Endometrium (tissue), 2 donors: ENCODE measurements at regions not wholly inside any gene's neighbourhood (a gene's known extent, or its start where the extent isn't known, plus 50 kb on each side); places are given as distances from the start of the nearest gene placed in this dataset.
"Not testable (repeated sequence)": the region's sequence is repeated elsewhere in the genome, so short reads cannot be mapped to it uniquely, and the experiment has no call there.

Source experiments
- FAIRE-seq: peaks from 2 replicates; lab custom pipeline; 2012; peaks lifted over from hg19 to GRCh38; lab: Jason Lieb, UNC
- donor health status: control.
- donor health status: control.

- FAIRE-seq: no peak
These were observed 637.9 kb downstream of the NXPH1 start for GRCh38 chr7:9071160-9071762.

- not testable (repeated sequence) for FAIRE-seq
These were observed 642.4 kb downstream of the NXPH1 start for GRCh38 chr7:9075774-9076173.

- FAIRE-seq: no peak
These were observed 648.8 kb downstream of the NXPH1 start for GRCh38 chr7:9082203-9082602.

DNA sequence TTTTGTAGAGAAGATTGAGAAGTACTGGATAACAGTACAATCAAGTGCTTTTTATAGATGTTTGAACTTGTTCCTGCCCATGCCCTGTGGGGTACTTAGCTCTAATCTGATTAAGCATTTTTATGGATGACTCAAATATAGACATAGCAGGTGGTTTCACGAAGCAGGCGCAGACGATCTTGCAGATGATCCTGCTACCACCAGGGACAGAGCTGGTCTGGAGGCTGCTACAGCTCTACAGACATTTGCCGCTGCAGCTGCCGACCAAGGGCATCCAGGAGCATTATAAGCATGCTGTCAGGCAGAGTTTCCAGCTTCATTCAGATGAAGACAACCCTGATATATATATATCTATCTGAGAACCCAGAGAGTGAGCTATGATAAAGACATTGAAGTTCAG, 650.4 kb downstream of the NXPH1 start:
- FAIRE-seq: no peak

DNA sequence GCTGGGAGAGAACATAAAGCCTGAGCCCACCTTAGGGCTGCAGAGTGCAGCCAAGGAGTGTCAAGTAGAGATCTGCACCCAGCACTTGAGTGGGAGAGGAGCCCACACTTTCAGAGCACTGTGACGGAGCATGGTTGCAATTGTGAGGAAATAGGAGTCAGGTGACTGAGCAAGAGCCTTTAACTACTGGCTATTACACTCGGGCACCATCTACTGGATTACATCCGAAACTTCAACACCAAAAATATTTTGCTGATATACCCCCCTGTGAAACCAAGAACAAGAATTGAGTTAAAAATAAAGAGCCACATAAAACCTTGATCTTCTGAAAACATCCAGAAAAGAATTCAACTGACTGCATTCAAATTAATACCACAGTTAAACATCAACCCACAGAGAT, 657.9 kb downstream of the NXPH1 start:
- FAIRE-seq: no peak

DNA sequence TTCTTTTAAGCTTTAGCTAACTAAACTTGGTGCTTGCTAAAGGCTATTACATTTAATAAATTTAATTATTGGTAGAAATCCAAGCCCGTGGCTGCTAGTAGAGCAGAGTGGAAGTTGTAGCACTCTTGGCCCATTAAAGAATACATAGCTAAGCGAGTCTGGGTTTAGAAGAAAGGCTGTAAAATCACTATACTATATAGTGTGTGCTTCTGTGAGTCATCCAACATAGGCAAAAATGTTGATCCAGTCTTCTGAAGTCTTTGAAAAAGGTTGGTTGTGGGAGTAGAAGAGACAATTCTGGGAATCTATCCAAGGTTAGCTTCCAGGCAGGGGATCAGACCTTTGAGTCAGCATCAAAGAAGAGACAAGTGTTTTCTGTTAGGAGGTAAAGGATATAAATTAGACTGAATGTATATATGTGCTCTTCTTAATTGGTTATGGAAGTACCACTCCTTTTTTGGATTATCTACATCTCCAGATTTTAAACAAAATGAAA, 664.2 kb downstream of the NXPH1 start:
- no peak for FAIRE-seq

- FAIRE-seq: no peak
These were observed 666.9 kb downstream of the NXPH1 start for GRCh38 chr7:9100289-9100688.

GRCh38 chr7:9102846-9103245, 669.4 kb downstream of the NXPH1 start:
- FAIRE-seq: no peak

DNA sequence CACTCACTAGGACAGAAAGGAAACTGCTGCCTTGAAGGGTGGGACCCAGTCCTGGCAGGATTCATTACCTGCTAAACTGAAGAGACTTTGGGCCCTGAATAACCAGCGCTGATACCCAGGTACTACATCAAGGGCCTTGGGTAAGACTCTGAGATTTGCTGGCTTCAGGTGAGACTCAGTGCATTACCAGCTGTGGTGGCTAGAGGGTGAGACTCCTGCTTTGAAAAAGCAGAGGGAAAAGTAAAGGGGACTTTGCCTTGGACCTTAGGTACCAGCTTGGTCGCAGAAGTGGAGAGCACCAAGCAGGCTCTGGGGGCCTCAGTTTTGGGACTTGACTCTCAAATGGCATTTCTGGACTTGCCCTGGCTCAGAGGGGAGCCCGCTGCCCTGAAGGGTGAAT, 673.3 kb downstream of the NXPH1 start:
- FAIRE-seq: no peak

GRCh38 chr7:9120331-9120730, 686.9 kb downstream of the NXPH1 start:
- FAIRE-seq: no peak

DNA sequence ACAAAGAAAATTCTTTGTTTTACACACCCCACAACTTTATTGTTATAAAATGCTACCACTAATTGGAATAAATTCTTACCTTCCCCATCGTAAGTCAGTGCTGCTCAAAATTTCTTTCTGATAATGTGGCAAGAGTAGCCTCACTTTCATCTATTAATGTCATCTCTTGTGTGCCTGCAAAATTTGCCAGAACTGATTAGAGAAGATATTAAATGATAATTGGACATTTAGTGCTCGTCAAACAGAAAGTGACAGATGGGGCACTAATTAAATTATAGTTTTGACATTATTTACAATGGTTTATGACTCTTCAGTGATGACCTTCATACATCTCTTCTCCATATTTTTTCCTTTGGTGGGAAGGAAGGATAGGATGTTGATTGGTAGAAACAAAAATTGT, 690.9 kb downstream of the NXPH1 start:
- FAIRE-seq: no peak

- no peak for FAIRE-seq
These were observed 691.8 kb downstream of the NXPH1 start for GRCh38 chr7:9125246-9125645.

DNA sequence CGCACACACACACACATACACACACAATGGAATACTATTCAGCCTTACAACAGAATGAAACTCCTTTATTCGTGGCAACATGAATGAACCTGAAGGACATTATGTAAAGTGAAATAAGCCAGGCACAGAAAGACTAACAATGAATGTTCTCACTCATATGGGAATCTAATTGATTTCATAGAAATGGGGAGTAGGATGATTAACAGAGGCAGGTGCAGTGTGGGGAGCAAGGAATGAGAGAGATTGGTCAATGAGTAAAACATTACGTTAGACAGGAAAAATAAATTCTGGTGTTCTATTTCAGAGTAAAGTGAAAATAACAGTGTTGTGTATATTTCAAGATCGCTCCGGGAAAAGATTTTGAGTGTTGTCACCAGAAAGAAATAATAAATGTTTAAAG, 694.5 kb downstream of the NXPH1 start:
- no peak for FAIRE-seq

DNA sequence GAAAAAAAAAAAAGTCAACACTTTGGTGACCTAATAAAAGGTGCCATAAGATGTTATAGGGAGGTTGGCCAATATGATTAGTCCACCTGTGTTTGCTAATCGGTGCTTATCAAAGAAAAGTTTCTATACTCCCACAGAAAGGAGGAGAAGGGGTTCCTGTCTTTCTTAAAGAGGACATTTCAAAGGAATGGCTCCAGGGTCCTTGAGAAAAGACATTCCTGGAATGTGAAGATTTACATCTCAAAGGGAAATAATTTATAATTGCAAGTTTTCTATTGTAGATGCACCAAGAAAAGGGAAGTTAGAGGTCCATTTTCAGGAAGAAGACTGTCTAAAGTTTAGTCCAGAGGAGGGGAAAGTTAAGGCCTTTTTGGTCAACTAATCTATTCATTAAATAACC, 715.3 kb downstream of the NXPH1 start:
- no peak for FAIRE-seq

DNA sequence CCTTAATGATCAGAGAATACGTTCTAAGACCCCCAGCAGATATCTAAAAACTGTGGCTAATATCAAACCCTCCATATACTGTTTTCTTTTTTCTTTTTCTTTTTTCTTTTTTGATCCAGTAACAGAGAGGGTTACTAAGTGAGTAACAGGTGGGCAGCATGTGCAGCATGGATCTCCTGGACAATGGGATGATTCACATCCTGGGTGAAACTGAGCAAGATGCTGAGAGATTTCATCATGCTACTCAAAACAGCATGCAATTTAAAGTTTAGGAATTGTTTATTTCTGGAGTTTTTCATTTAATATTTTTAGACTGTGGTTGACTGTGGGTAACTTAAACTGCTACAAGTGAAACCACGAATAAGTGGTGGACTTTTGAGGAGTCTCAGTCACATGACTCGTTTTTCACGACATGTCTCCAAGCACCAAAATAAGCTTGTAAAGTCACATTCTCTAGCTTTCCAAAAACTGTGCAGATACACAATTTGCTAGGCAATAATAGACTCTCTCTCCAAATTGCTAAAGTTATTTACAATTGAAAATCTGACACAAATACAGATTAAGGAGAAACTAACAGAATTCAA, 716.2 kb downstream of the NXPH1 start:
- FAIRE-seq: no peak

- FAIRE-seq: not testable (repeated sequence)
These were observed 730.3 kb downstream of the NXPH1 start for GRCh38 chr7:9163691-9164090.

- FAIRE-seq: no peak
These were observed 742.5 kb downstream of the NXPH1 start for GRCh38 chr7:9175871-9176270.

GRCh38 chr7:9181356-9181755, 747.9 kb downstream of the NXPH1 start:
- no peak for FAIRE-seq

DNA sequence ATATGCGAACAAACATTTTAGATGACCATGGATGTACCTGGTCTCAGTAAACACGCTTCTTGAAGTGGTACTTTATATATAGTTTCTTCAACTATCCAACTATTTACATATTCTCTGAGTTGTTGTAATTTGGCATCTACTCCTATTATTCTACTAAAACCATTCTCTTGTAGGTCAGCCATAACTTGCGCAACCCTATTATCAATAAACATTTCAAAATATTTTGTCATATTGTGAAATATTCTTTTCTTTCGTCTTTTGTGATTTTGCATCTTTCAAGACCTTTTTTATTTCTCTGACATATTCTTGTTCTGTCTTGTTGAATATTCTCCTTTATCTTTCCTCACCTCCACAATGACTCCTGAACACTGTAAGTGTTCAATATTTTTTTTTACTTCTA, 753.3 kb downstream of the NXPH1 start:
- FAIRE-seq: no peak

DNA sequence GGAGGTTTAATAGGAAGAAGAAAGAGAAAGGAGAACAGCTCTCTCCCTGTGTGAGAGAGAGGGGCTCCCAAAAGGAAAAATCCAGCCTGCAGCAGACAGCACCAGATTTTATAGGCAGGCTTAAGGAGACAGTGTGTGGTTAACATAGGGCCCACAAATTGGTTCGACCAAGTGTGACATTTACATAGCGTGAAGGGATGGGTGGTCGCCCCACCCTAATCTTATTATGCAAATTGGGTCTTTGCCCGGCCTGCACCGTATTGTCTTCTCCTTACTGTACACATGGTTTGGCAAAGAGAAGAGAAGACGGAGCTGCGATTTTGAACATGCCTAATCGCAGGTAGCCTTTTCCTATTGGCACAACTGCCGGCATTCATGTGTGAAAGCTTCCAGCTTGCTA, 756.3 kb downstream of the NXPH1 start:
- no peak for FAIRE-seq

DNA sequence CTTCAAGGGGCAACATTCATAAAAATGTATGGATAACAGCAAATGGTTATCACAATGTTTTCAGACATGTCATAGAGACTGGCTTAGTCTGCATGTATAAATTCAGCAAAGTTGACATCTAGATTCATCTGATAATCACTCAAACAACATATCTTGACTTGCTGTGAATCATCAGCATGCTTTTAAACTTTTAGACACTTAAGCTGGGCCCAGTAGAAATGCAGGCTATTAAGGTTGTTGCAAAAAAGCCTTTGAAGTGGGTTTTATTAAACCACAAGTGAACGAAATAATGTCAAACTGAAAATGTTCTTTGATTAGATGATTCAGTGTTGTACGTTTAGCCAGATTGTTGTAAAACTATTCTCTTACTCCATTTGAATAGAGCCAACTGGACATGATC, 759.6 kb downstream of the NXPH1 start:
- FAIRE-seq: no peak

DNA sequence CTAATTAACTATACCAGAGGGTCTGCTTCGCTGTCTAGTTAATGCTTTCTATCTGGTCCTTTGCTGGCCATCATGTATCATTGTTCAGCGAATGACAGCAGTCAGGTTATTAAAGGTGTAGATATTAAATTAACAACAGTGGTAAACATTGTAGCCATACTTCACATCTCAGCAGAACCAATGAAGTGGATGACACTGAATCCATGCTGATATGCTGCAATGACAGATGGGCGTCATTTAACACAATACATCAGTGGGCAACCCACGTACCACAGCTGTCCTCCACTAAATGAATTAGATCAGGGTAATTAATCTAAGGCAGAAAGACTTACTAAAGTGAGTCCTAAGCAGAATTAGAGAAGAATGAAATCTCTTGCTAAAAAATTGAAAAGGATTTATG, 767.2 kb downstream of the NXPH1 start:
- FAIRE-seq: no peak

- no peak for FAIRE-seq
These were observed 768.5 kb downstream of the NXPH1 start for GRCh38 chr7:9201928-9202327.

GRCh38 chr7:9204571-9204970, 771.2 kb downstream of the NXPH1 start:
- no peak for FAIRE-seq
